PC-3 (cell line): ENCODE measurements at regions not wholly inside any gene's neighbourhood (a gene's known extent, or its start where the extent isn't known, plus 50 kb on each side); places are given as distances from the start of the nearest gene placed in this dataset.

Experiments used
- ATAC-seq: fragments of 200-7000 bp; cut with Tn5 transposase; 2 replicates; pipeline ENCODE4 v1.9.1; 2020; ENCODE audit warnings: mild to moderate bottlenecking, moderate library complexity
- BruUV-seq: library from RNA; stranded (reverse); fragments of 400-500 nt; replicated peaks from 2 replicates; lab custom pipeline; 2021; lab: Mats Ljungman, UMichigan
- CTCF ChIA-PET: fragments of 300-600 bp; sonication (Branson Sonifier 250); formaldehyde crosslinking; loops from one replicate; lab custom pipeline; 2022; ENCODE audit warnings: antibody characterized with exemption; lab: Charles Lee
- POLR2A ChIA-PET: fragments of 300-600 bp; sonication (Branson Sonifier 250); formaldehyde crosslinking; loops from one replicate; lab custom pipeline; 2022; ENCODE audit warnings: antibody characterized with exemption; ENCODE audit not compliant: unreplicated experiment; lab: Charles Lee
- DNase-seq: peaks from one replicate; pipeline ENCODE4 v3.0.0-alpha.2; 2015
- H2AFZ ChIP-seq: fragments of 300-600 bp; sonication (generic); 2 replicates; pipeline ENCODE4 v1.6.0; 2016; ENCODE audit warnings: antibody characterized with exemption, low read length
- H3F3A ChIP-seq: fragments of 300-600 bp; sonication (generic); one replicate; pipeline ENCODE4 v1.6.0; 2017; ENCODE audit warnings: antibody characterized with exemption, low read length, control low read depth, mild to moderate bottlenecking; ENCODE audit not compliant: unreplicated experiment
- H3K27ac ChIP-seq: fragments of 300-600 bp; sonication (generic); 2 replicates; pipeline ENCODE4 v1.5.1; 2016; ENCODE audit warnings: mild to moderate bottlenecking, low read length
- H3K27me3 ChIP-seq: fragments of 300-600 bp; sonication (generic); 2 replicates; pipeline ENCODE4 v1.6.1; 2016; ENCODE audit warnings: low read length, mixed read lengths
- H3K36me3 ChIP-seq: fragments of 300-600 bp; sonication (generic); 2 replicates; pipeline ENCODE4 v1.6.1; 2016; ENCODE audit warnings: low read depth, mixed run types, low read length, mixed read lengths
- H3K4me1 ChIP-seq: fragments of 300-600 bp; sonication (generic); 2 replicates; pipeline ENCODE4 v1.5.1; 2016; ENCODE audit warnings: low read length; ENCODE audit not compliant: insufficient read depth
- H3K4me2 ChIP-seq: fragments of 300-600 bp; sonication (generic); 2 replicates; pipeline ENCODE4 v1.6.0; 2016; ENCODE audit warnings: low read length
- H3K4me3 ChIP-seq: fragments of 300-600 bp; sonication (generic); 2 replicates; pipeline ENCODE4 v1.5.1; 2016; ENCODE audit warnings: mild to moderate bottlenecking, low read length, mixed read lengths
- H3K79me2 ChIP-seq: fragments of 300-600 bp; sonication (generic); 2 replicates; pipeline ENCODE4 v1.6.1; 2017; ENCODE audit warnings: low read length, mixed read lengths
- H3K9ac ChIP-seq: fragments of 300-600 bp; sonication (generic); 2 replicates; pipeline ENCODE4 v1.6.0; 2016; ENCODE audit warnings: mild to moderate bottlenecking, low read length
- H3K9me2 ChIP-seq: fragments of 300-600 bp; sonication (generic); replicated peaks from 2 replicates; pipeline ENCODE4 v1.6.1; 2016; ENCODE audit warnings: mixed run types, low read length, mixed read lengths
- H3K9me3 ChIP-seq: fragments of 300-600 bp; sonication (generic); 2 replicates; pipeline ENCODE4 v1.6.1; 2016; ENCODE audit warnings: low read length, mixed read lengths
- H4K20me1 ChIP-seq: fragments of 300-600 bp; sonication (generic); 2 replicates; pipeline ENCODE4 v1.6.1; 2016; ENCODE audit warnings: low read length, mixed read lengths
- CTCF ChIP-seq: fragments of 300-600 bp; sonication (generic); conservative IDR thresholded peaks from 2 replicates; pipeline ENCODE4 v1.5.1; 2017; ENCODE audit warnings: antibody characterized with exemption, low read depth, mild to moderate bottlenecking, low read length
- EZH2 ChIP-seq: fragments of 300-600 bp; sonication (generic); IDR thresholded peaks from one replicate; pipeline ENCODE4 v1.6.1; 2017; ENCODE audit warnings: antibody characterized with exemption, mild to moderate bottlenecking, low read length; ENCODE audit not compliant: unreplicated experiment
- EZH2phosphoT487 ChIP-seq: fragments of 300-600 bp; sonication (generic); IDR thresholded peaks from 2 replicates; pipeline ENCODE4 v1.6.1; 2018; ENCODE audit warnings: mild to moderate bottlenecking, antibody characterized with exemption, low read length, borderline replicate concordance
- intact Hi-C: fragments of 100-400 bp; cut with micrococcal nuclease; formaldehyde crosslinking; loops from 2 replicates; pipeline ENCODE4 v1.9.0; 2023

- Histone ChIP-seq H3F3A (no peaks in the 10 kb centered on the region), H3K9ac (no peak overlapping the region), H3K27me3 (peaks cover 57% of the 10 kb centered on the region), H4K20me1 (no peaks in the 10 kb centered on the region), H3K4me3 (no peak overlapping the region), H3K4me1 (no peaks in the 10 kb centered on the region), H3K36me3 (no peaks in the 10 kb centered on the region), H3K4me2 (no peak overlapping the region), H3K9me2 (no peaks in the 10 kb centered on the region; the same call in 1 of the 2 replicates), H3K27ac (no peak overlapping the region), H2AFZ (no peak overlapping the region), H3K79me2 (no peaks in the 10 kb centered on the region), H3K9me3 (no peaks in the 10 kb centered on the region)
- intact Hi-C loops: no loop called here
- no peak for ATAC-seq
- BruUV-seq: no TSS peak
- ChIA-PET POLR2A (no interaction called here), CTCF (no interaction called here)
- TF ChIP-seq EZH2 (no peak), EZH2phosphoT487 (no peak), CTCF (no peak)
- DNase-seq: no peak
These were observed 262.9 kb downstream of the RHOU start for GRCh38 chr1:228998179-228998578.

- Histone ChIP-seq H3K27me3 (peaks cover 56% of the 10 kb centered on the region), H3K9me2 (no peaks in the 10 kb centered on the region; the same call in 1 of the 2 replicates)
- BruUV-seq: no TSS peak
These were observed 264.3 kb downstream of the RHOU start for GRCh38 chr1:228999446-229000170.

More at GRCh38 chr1:228999446-229000170, 264.3 kb downstream of the RHOU start:
- POLR2A ChIA-PET: no interaction called here
- no peak for DNase-seq
- Histone ChIP-seq H3K79me2 (no peaks in the 10 kb centered on the region), H3K4me2 (no peak overlapping the region), H3K36me3 (no peaks in the 10 kb centered on the region), H3K4me1 (no peaks in the 10 kb centered on the region), H4K20me1 (no peaks in the 10 kb centered on the region), H2AFZ (no peak overlapping the region), H3K9me3 (no peaks in the 10 kb centered on the region), H3F3A (no peaks in the 10 kb centered on the region), H3K27ac (no peak overlapping the region), H3K9ac (no peak overlapping the region), H3K4me3 (no peak overlapping the region)
- TF ChIP-seq EZH2phosphoT487: no peak
- TF ChIP-seq CTCF: no peak
- TF ChIP-seq EZH2: no peak
- intact Hi-C loops: no loop called here
- CTCF ChIA-PET: no interaction called here
- ATAC-seq: no peak
